HEK293 (cell line): ENCODE measurements at regions not wholly inside any gene's neighbourhood (a gene's known extent, or its start where the extent isn't known, plus 50 kb on each side); places are given as distances from the start of the nearest gene placed in this dataset.

Experiments used
- ATF2 ChIP-seq: fragments of 450-650 bp; formaldehyde crosslinking; IDR thresholded peaks from 2 replicates; pipeline ENCODE4 v1.5.1; 2016; ENCODE audit warnings: missing biosample characterization, missing genetic modification characterization, low read depth
- CTCF ChIP-seq: fragments of 450-650 bp; formaldehyde crosslinking; IDR thresholded peaks from 2 replicates; pipeline ENCODE4 v1.5.1; 2016; ENCODE audit warnings: missing biosample characterization, missing genetic modification characterization
- HOXD13 ChIP-seq: sonication (generic); formaldehyde crosslinking; IDR thresholded peaks from 2 replicates; pipeline ENCODE4 v1.8.0; 2022; ENCODE audit warnings: missing genetic modification reagents, borderline replicate concordance
- MEIS1 ChIP-seq: sonication (generic); formaldehyde crosslinking; IDR thresholded peaks from 2 replicates; pipeline ENCODE4 v1.8.1; 2022; ENCODE audit warnings: missing genetic modification reagents, mild to moderate bottlenecking, borderline replicate concordance
- PRDM1 ChIP-seq: fragments of 450-650 bp; formaldehyde crosslinking; IDR thresholded peaks from 2 replicates; pipeline ENCODE4; 2016; ENCODE audit warnings: missing biosample characterization, missing genetic modification characterization
- REST ChIP-seq: fragments of 450-650 bp; formaldehyde crosslinking; IDR thresholded peaks from 2 replicates; pipeline ENCODE4 v1.5.1; 2016; ENCODE audit warnings: missing biosample characterization, missing genetic modification characterization
- TSHZ1 ChIP-seq: fragments of 450-650 bp; formaldehyde crosslinking; IDR thresholded peaks from 2 replicates; pipeline ENCODE4 v1.5.1; 2016; ENCODE audit warnings: missing biosample characterization, missing genetic modification characterization, borderline replicate concordance
- ZNF16 ChIP-seq: fragments of 450-650 bp; formaldehyde crosslinking; IDR thresholded peaks from 2 replicates; pipeline ENCODE4 v1.5.1; 2016; ENCODE audit warnings: low read depth, missing biosample characterization, missing genetic modification characterization
- ZNF19 ChIP-seq: fragments of 450-650 bp; formaldehyde crosslinking; IDR thresholded peaks from 2 replicates; pipeline ENCODE4; 2016; ENCODE audit warnings: missing biosample characterization, missing genetic modification characterization, low read depth
- ZNF24 ChIP-seq: fragments of 450-650 bp; formaldehyde crosslinking; IDR thresholded peaks from 2 replicates; pipeline ENCODE4 v1.5.1; 2016; ENCODE audit warnings: missing biosample characterization, missing genetic modification characterization
- ZNF362 ChIP-seq: fragments of 450-650 bp; formaldehyde crosslinking; IDR thresholded peaks from 2 replicates; pipeline ENCODE4 v1.5.1; 2016; ENCODE audit warnings: missing biosample characterization, missing genetic modification characterization
- ZNF704 ChIP-seq: fragments of 450-650 bp; formaldehyde crosslinking; IDR thresholded peaks from 2 replicates; pipeline ENCODE4 v1.5.1; 2016; ENCODE audit warnings: missing biosample characterization, missing genetic modification characterization

- no peak for TF ChIP-seq CTCF (tag by site-specific recombination)
- no peak for TF ChIP-seq ZNF704
- no peak for TF ChIP-seq ZNF19
- TF ChIP-seq ZNF24 (tag by site-specific recombination) = no peak
- TF ChIP-seq REST (tag by site-specific recombination) = no peak
- no peak for TF ChIP-seq TSHZ1 (tag by site-specific recombination)
- no peak for TF ChIP-seq ZNF16 (tag by site-specific recombination)
- TF ChIP-seq PRDM1 = no peak
- TF ChIP-seq ZNF362 (tag by site-specific recombination) = no peak
- TF ChIP-seq HOXD13 (CRISPR knock-in tag) = no peak
- no peak for TF ChIP-seq MEIS1 (CRISPR knock-in tag)
- no peak for TF ChIP-seq ATF2 (tag by site-specific recombination)
Measured at GRCh38 chr4:173609158-173609557, 79.1 kb upstream of the HAND2 start.
